NCI-H2029 (cell line): ENCODE measurements at regions not wholly inside any gene's neighbourhood (a gene's known extent, or its start where the extent isn't known, plus 50 kb on each side); places are given as distances from the start of the nearest gene placed in this dataset.

Experiments used
- DNase-seq: peaks from one replicate; lab custom pipeline; 2025; lab: John Stamatoyannopoulos, UW

- DNase-seq, result peak; percentile 30
These were observed 50.1 kb upstream of the UBE2E2 start for GRCh38 chr3:23152989-23153388.
